ENCODE measurements at regions not wholly inside any gene's neighbourhood (a gene's known extent, or its start where the extent isn't known, plus 50 kb on each side); places are given as distances from the start of the nearest gene placed in this dataset.

- TF ChIP-seq POLR2A (IDR thresholded peaks at IDR 0.05) (no peak), POLR2AphosphoS5 (IDR thresholded peaks at IDR 0.05) (no peak), CTCF (IDR thresholded peaks at IDR 0.05 in 8 of 11, conservative IDR thresholded peaks at IDR 0.05 in 3 of 11) (no peak)
These were observed 319.1 kb downstream of the KIF4B start for GRCh38 chr5:155332618-155333017.

GRCh38 chr5:155342956-155343355 lies 329.4 kb downstream of the KIF4B start:
- intact Hi-C loops (cut with DNase I; ENCODE audit: low total_unique reads), result no loop called here
- 50 to 73% (median 52%) methylated on average over 2 of the region's 2 CpGs for WGBS, 5 donors

More at GRCh38 chr5:155332618-155333017, 319.1 kb downstream of the KIF4B start:
- no peaks in the 10 kb centered on the region for H3K27me3 ChIP-seq (replicated peaks in 1 of 7)
- H3K27ac ChIP-seq, result no peak overlapping the region
- no peak for DNase-seq
- 81 to 91% (median 86%) methylated on average over 5 of the region's 5 CpGs for WGBS, 5 donors
- peaks cover 0 to 4% (median 0%) of the 10 kb centered on the region in 8 donors for H3K9me3 ChIP-seq
- no peaks in the 10 kb centered on the region for H3K36me3 ChIP-seq
- no peaks in the 10 kb centered on the region for H3K4me1 ChIP-seq
- H3K4me3 ChIP-seq, result no peak overlapping the region
- intact Hi-C loops (cut with DNase I; ENCODE audit: low total_unique reads), result no loop called here

GRCh38 chr5:155343468-155343867 lies 329.9 kb downstream of the KIF4B start:
- 82 to 93% (median 89%) methylated on average over 1 of the region's 1 CpG for WGBS, 5 donors
- Histone ChIP-seq H3K27ac (no peak overlapping the region), H3K4me3 (no peak overlapping the region), H3K27me3 (replicated peaks in 1 of 7) (no peaks in the 10 kb centered on the region), H3K4me1 (no peaks in the 10 kb centered on the region), H3K9me3 (peaks cover 0 to 6% (median 0%) of the 10 kb centered on the region in 8 donors), H3K36me3 (no peaks in the 10 kb centered on the region)
- DNase-seq, result no peak
- TF ChIP-seq POLR2AphosphoS5 (IDR thresholded peaks at IDR 0.05) (no peak), POLR2A (IDR thresholded peaks at IDR 0.05) (no peak), CTCF (IDR thresholded peaks at IDR 0.05 in 8 of 11, conservative IDR thresholded peaks at IDR 0.05 in 3 of 11) (no peak)
- intact Hi-C loops (cut with DNase I; ENCODE audit: low total_unique reads), result no loop called here

More at GRCh38 chr5:155342956-155343355, 329.4 kb downstream of the KIF4B start:
- TF ChIP-seq POLR2A (IDR thresholded peaks at IDR 0.05) (no peak), POLR2AphosphoS5 (IDR thresholded peaks at IDR 0.05) (no peak), CTCF (IDR thresholded peaks at IDR 0.05 in 8 of 11, conservative IDR thresholded peaks at IDR 0.05 in 3 of 11) (no peak)
- Histone ChIP-seq H3K4me1 (no peaks in the 10 kb centered on the region), H3K4me3 (no peak overlapping the region), H3K27me3 (replicated peaks in 1 of 7) (no peaks in the 10 kb centered on the region), H3K27ac (no peak overlapping the region), H3K9me3 (peaks cover 0 to 4% (median 0%) of the 10 kb centered on the region in 8 donors), H3K36me3 (no peaks in the 10 kb centered on the region)
- DNase-seq, result no peak

- intact Hi-C loops (cut with DNase I; ENCODE audit: low total_unique reads), result no loop called here
- TF ChIP-seq CTCF (IDR thresholded peaks at IDR 0.05 in 8 of 11, conservative IDR thresholded peaks at IDR 0.05 in 3 of 11), result no peak
- no peak for TF ChIP-seq POLR2A (IDR thresholded peaks at IDR 0.05)
- no peak for TF ChIP-seq POLR2AphosphoS5 (IDR thresholded peaks at IDR 0.05)
- Histone ChIP-seq H3K27me3 (replicated peaks in 1 of 7) (no peaks in the 10 kb centered on the region), H3K9me3 (peaks cover 0 to 63% (median 38%) of the 10 kb centered on the region in 8 donors), H3K4me1 (no peaks in the 10 kb centered on the region), H3K36me3 (no peaks in the 10 kb centered on the region), H3K27ac (no peak overlapping the region), H3K4me3 (no peak overlapping the region)
- DNase-seq, result no peak
These were observed 339.7 kb downstream of the KIF4B start for GRCh38 chr5:155353231-155353630.

All from spleen (tissue), 11 donors.